ENCODE measurements at regions not wholly inside any gene's neighbourhood (a gene's known extent, or its start where the extent isn't known, plus 50 kb on each side); places are given as distances from the start of the nearest gene placed in this dataset.

- TF ChIP-seq POLR2A (IDR thresholded peaks at IDR 0.05): no peak
- no peak for TF ChIP-seq CTCF (IDR thresholded peaks at IDR 0.05)
Observed at GRCh38 chr7:96827701-96828100, 118.1 kb upstream of the SEM1 start.

All from right lobe of liver (tissue), 4 donors.